HL-60 (cell line): ENCODE measurements at regions not wholly inside any gene's neighbourhood (a gene's known extent, or its start where the extent isn't known, plus 50 kb on each side); places are given as distances from the start of the nearest gene placed in this dataset.

Experiments used
- GABPA ChIP-seq: IDR thresholded peaks from 2 replicates; pipeline ENCODE4 v1.6.1; 2012; ENCODE audit warnings: low read depth
- POLR2AphosphoS5 ChIP-seq: IDR thresholded peaks from 2 replicates; pipeline ENCODE4 v1.6.1; 2012; ENCODE audit warnings: low read depth
- TF ChIP-seq, protein P1 (sequence below): IDR thresholded peaks from one replicate; pipeline ENCODE4 v1.5.1; 2011; ENCODE audit warnings: low read length, control low read depth, inconsistent platforms; ENCODE audit not compliant: insufficient read depth
- TF ChIP-seq, protein P2 (sequence below): IDR thresholded peaks from 2 replicates; pipeline ENCODE4 v1.6.1; 2012; ENCODE audit warnings: low read depth; ENCODE audit not compliant: insufficient replicate concordance

GRCh38 chr7:67992287-67992686 is 995.7 kb downstream of the TYW1 start:
- TF ChIP-seq, protein P1, sequence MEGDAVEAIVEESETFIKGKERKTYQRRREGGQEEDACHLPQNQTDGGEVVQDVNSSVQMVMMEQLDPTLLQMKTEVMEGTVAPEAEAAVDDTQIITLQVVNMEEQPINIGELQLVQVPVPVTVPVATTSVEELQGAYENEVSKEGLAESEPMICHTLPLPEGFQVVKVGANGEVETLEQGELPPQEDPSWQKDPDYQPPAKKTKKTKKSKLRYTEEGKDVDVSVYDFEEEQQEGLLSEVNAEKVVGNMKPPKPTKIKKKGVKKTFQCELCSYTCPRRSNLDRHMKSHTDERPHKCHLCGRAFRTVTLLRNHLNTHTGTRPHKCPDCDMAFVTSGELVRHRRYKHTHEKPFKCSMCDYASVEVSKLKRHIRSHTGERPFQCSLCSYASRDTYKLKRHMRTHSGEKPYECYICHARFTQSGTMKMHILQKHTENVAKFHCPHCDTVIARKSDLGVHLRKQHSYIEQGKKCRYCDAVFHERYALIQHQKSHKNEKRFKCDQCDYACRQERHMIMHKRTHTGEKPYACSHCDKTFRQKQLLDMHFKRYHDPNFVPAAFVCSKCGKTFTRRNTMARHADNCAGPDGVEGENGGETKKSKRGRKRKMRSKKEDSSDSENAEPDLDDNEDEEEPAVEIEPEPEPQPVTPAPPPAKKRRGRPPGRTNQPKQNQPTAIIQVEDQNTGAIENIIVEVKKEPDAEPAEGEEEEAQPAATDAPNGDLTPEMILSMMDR: no peak
- TF ChIP-seq, protein P2, sequence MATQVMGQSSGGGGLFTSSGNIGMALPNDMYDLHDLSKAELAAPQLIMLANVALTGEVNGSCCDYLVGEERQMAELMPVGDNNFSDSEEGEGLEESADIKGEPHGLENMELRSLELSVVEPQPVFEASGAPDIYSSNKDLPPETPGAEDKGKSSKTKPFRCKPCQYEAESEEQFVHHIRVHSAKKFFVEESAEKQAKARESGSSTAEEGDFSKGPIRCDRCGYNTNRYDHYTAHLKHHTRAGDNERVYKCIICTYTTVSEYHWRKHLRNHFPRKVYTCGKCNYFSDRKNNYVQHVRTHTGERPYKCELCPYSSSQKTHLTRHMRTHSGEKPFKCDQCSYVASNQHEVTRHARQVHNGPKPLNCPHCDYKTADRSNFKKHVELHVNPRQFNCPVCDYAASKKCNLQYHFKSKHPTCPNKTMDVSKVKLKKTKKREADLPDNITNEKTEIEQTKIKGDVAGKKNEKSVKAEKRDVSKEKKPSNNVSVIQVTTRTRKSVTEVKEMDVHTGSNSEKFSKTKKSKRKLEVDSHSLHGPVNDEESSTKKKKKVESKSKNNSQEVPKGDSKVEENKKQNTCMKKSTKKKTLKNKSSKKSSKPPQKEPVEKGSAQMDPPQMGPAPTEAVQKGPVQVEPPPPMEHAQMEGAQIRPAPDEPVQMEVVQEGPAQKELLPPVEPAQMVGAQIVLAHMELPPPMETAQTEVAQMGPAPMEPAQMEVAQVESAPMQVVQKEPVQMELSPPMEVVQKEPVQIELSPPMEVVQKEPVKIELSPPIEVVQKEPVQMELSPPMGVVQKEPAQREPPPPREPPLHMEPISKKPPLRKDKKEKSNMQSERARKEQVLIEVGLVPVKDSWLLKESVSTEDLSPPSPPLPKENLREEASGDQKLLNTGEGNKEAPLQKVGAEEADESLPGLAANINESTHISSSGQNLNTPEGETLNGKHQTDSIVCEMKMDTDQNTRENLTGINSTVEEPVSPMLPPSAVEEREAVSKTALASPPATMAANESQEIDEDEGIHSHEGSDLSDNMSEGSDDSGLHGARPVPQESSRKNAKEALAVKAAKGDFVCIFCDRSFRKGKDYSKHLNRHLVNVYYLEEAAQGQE: no peak
- TF ChIP-seq POLR2AphosphoS5 (no peak), GABPA (no peak)
